Inflammatory macrophage treated with lipopolysaccharide for 4 hours (primary cell): ENCODE measurements at regions not wholly inside any gene's neighbourhood (a gene's known extent, or its start where the extent isn't known, plus 50 kb on each side); places are given as distances from the start of the nearest gene placed in this dataset.

Source experiments
- DNase-seq: peaks from one replicate; pipeline ENCODE4 v3.0.0-alpha.2; 2020

DNA sequence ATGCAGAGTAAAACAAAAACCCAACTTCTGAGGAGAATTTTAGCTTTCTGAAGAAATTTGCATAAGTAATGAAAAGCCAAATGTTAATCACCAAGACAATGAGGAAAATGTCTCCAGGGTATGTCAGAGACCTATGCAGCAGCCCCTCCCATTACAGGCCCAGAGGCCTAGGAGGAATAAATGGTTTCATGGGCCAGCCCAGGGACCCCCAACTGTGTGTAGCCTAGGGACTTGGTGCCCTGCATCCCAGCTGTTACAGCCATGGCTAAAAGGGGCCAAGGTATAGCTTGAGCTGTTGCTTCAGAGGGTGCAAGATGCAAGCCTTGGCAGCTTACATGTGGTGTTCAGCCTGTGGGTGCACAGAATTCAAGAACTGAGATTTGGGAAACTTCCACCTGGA, 1256.9 kb upstream of the PIK3C3 start:
- no peak for DNase-seq

- DNase-seq, result no peak
These were observed 1259.5 kb upstream of the PIK3C3 start for GRCh38 chr18:40695526-40695925.

DNA sequence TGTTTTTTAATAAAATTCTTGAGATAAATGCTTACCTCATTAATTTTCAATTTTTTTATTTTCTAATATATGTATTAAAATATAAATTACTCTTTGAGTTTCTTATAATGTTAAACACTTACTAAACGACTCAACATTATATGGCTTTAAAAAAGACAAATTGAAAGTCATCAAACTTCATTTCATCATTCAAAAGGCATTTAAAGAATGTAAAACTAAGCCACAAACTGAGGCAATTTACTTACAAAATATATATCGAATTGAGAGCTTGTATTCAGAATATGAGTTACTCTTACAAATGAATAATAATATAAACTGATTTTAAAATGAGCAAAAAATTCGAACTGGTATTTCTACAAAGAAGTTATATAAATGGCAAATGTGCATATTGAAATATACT, 1262.2 kb upstream of the PIK3C3 start:
- DNase-seq, result no peak

GRCh38 chr18:40690062-40690461, 1265.0 kb upstream of the PIK3C3 start:
- no peak for DNase-seq

GRCh38 chr18:40687399-40687798, 1267.6 kb upstream of the PIK3C3 start:
- DNase-seq, result no peak

GRCh38 chr18:40686836-40687235, 1268.2 kb upstream of the PIK3C3 start:
- no peak for DNase-seq

DNA sequence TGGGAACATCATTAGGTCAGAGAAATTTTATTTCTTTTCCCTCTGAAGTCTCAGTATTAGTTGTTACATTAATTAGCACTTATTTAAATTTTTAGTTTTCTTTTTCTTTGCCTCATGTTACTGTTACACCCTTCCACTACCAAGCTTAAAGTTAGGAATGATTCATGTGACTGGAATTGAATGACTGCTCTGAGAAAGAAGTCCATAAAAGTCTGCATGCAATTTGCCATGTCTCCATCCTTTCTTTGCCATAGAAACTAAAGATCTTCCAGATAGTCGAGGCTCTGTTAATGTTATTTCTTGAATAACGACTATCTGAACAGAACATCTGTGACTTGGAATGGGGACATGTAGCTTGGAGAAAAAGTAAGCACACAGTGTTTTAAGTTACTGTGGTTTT, 1269.8 kb upstream of the PIK3C3 start:
- no peak for DNase-seq

DNA sequence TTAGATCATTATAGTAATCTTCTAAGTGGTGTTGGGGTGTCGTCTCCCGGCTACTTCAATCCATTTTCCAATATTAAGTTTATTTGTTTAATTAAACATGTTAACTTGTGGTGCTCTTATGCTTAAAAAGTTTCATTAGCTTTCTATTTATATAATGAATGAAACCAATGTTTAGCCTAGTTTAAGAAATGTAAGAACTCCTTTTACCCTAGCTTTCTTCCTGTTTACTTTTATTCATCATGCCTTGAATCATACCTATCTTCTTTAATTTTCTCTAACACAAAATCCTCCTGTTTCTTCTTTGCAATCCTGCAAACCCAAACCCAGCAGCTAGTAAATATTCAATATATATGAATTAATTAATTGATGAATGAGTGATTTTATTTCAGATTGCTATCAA, 1276.7 kb upstream of the PIK3C3 start:
- no peak for DNase-seq

DNA sequence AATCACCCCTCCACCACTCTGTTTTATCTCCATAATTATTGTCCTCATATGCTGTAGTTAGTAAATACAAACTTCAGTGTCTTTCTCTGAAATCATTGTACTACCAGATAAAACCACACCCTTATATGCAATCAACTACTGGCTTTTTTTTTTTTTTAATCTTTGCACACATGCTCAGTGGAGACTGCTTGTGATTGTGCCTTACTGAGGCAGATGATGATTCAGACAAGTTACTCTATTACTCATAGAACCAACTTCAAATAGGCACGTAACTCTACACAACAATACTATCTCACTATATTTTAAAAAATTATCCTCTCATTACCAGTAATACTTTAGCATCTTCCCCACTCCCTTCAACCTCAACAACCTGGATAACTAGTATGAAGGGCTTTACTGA, 1278.4 kb upstream of the PIK3C3 start:
- DNase-seq, result no peak

DNA sequence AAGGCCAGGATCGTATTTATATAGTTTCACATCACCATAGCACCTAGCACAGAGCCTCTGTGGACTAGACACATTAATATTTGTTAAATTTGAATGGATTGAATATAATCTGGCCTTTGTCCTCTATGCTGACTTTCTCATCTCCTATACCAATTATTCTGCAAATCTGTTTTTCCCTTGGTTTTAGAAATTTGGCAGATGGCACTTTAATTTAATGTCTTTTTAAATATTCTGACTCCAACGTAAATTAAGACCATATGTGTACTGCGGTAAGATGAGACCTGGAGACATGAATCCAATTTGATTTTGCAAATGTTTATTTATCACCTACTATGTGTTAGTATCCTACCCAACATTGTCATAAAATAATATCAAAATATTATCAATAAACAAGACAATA, 1281.9 kb upstream of the PIK3C3 start:
- DNase-seq, result no peak

DNA sequence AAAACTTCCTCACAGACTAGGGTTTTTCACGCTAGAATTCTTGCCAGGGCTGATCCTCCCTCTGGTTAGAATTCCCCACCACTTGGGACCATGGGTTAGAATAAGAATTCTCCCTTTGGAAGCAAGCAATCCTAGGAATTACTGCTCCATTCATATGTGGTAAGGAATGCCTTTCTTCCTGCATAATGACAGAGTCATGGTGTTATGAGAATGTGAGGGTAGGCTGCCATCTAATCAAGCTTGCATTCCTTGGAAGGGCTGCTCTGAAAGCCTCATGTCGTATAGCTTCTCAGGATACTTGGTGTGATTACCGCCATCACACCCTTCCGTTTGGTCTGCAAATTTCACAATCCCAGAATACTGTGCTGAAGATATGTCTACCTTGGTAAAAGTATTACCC, 1282.4 kb upstream of the PIK3C3 start:
- no peak for DNase-seq

- DNase-seq, result no peak
These were observed 1284.2 kb upstream of the PIK3C3 start for GRCh38 chr18:40670668-40671375.

GRCh38 chr18:40662898-40663437, 1292.1 kb upstream of the PIK3C3 start:
- no peak for DNase-seq

GRCh38 chr18:40653682-40654081, 1301.4 kb upstream of the PIK3C3 start:
- DNase-seq, result no peak

- DNase-seq, result no peak
These were observed 1302.7 kb upstream of the PIK3C3 start for GRCh38 chr18:40652321-40652720.

DNA sequence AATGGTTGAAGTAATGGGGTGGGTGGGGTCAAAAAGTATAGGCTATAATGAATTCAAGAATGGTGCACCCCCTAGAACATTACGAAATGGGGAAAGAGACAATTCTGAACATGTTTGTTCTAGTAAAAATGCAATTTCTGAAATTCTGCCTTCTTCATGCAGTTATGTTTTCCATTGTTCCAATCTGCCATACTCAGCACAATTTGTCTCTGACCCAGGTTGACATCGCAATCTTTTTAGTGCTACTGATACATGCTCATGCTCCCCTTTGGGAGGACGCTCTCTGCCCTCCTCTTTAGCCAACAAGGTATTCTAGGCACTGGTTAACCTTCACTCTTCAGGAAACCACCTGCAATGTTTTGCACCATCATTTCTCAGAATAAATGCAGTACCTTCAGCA, 1303.9 kb upstream of the PIK3C3 start:
- DNase-seq, result no peak

DNA sequence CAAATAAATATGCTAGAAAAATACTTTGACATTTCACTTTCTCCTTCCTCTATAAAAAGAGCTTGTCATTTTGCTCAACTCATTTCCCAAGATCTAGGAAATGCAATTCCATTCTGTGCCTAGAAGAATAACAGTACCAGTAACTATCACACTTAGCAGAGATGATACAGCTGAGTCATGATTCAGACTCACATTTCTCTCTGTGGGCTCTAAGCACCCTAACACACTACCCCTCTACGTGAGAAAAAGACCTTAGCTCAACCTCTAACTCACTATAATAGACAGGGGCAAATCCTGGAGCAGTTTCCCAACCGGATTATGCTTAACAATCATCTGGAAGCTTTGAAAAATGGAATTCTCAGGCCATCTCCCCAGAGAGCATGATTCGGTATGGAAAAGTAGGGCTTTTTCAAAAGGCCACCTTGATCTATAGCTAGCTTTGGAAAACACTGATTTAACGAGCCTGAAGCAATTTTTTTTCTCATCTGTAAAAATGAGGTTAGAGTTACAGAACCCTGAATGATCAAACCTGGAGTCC, 1312.3 kb upstream of the PIK3C3 start:
- no peak for DNase-seq

DNA sequence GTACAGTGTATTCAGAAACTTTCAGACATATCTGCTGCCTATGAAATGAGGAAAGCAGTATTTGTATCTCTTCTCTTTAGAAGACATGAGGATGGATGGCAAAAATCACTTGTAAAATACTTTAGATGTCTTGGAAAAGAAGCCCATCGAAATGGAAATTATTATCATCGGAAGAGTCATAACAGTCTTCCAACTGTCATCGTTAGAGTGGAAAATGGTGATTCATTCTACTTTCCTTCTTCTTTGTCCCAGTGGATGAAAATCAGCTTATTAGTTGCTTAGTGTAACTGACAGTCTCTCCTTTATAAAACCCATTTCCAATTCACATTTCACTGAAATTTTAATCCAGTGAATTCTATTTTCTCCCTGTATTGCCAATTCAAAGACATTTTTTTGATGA, 1323.7 kb upstream of the PIK3C3 start:
- no peak for DNase-seq

GRCh38 chr18:40630496-40630895, 1324.5 kb upstream of the PIK3C3 start:
- no peak for DNase-seq

DNA sequence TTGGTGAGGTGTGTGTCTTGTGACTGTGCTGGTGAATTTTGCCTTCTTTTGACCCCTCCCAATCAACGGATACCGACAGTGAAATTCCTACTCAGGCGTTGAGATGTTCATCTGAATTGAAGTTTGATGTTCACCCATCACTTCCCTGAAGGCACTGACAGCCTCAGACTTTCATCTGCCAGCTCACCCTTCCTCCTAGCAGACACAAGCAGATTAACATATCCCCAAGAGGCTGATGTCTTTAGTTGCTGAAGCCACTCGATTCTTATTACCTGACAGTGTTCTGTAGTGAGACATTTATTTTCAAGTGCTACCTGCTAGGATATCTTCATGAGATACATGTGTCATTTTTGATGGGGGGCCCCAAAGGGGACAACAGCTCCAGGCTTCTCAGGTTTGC, 1330.1 kb upstream of the PIK3C3 start:
- no peak for DNase-seq

GRCh38 chr18:40613721-40614120, 1341.3 kb upstream of the PIK3C3 start:
- DNase-seq, result no peak

DNA sequence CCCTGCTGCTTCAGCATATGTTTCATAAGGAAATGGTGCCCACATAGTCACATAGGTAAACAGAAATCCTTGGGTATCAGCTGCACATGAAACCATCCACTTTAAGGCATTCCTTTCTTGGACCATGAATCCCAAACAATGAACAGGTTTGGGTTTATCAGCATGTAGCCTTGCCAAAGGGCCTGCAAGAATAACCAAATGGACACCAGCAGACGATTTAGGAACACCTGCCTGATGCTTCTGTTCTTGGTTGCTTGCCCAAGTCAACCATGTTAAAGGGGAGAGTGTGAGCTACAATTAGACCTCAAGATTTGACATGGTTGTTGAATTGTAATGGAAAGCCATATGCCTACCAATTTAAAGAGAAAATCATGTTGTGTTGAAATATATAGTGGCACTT, 1342.7 kb upstream of the PIK3C3 start:
- DNase-seq, result no peak

GRCh38 chr18:40608226-40608625, 1346.8 kb upstream of the PIK3C3 start:
- DNase-seq, result no peak

DNA sequence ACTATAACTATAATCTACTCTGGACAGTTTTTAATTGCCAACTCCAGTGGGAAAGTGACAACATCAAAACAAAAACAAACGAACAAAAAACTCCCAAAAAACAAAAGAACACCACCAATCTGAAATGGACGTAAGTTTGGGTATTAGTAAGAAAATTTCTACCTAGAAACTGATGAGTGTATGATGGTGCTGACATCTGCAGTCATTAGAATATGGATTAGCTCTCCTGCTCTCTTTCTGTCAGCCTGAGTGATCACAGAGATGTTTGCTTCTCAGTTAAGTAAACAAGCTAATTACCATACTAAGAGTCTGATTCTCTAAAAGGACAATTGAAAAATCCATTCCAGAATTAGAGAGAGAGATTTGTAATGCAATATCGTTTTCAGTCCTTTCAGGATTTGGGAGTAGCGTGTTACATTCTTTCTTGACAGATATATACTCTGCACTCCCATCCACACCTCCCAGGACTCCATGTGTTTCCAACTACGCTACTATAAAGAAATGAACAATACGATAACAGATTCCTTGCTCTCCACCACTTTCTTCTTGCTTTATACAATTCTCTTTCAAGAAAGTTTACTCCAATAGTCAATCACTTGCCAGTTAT, 1347.4 kb upstream of the PIK3C3 start:
- DNase-seq, result no peak

GRCh38 chr18:40606996-40607395, 1348.0 kb upstream of the PIK3C3 start:
- DNase-seq, result no peak
